Esophagus (tissue), 2 donors: ENCODE measurements at regions not wholly inside any gene's neighbourhood (a gene's known extent, or its start where the extent isn't known, plus 50 kb on each side); places are given as distances from the start of the nearest gene placed in this dataset.
"Not testable (repeated sequence)": the region's sequence is repeated elsewhere in the genome, so short reads cannot be mapped to it uniquely, and the experiment has no call there.

Experiments used
- H3K27ac ChIP-seq, 2 donors: one replicate each; pipeline ENCODE4 v1.5.1; 2013; ENCODE audit warnings: low read depth in 2 of 2, mild to moderate bottlenecking in 2 of 2, inconsistent platforms in 1 of 2, low read length in 1 of 2, moderate library complexity in 1 of 2
- H3K27me3 ChIP-seq, 2 donors: one replicate each; pipeline ENCODE4 v1.6.1; 2013; ENCODE audit warnings: low read length in 2 of 2, control low read depth in 1 of 2, mild to moderate bottlenecking in 1 of 2; ENCODE audit not compliant: insufficient read depth in 2 of 2, control insufficient read depth in 1 of 2
- H3K36me3 ChIP-seq, 2 donors: one replicate each; pipeline ENCODE4 v1.6.1; 2013; ENCODE audit warnings: low read length in 1 of 2; ENCODE audit not compliant: control insufficient read depth in 2 of 2, insufficient read depth in 2 of 2
- H3K4me1 ChIP-seq, 2 donors: one replicate each; pipeline ENCODE4 v1.6.1; 2013; ENCODE audit warnings: low read length in 1 of 2; ENCODE audit not compliant: control insufficient read depth in 2 of 2, insufficient read depth in 2 of 2
- H3K4me3 ChIP-seq, 2 donors: one replicate each; pipeline ENCODE4 v1.5.1; 2013; ENCODE audit warnings: low read length in 2 of 2, mild to moderate bottlenecking in 2 of 2, low read depth in 1 of 2, moderate library complexity in 1 of 2
- H3K9me3 ChIP-seq, 2 donors: one replicate each; pipeline ENCODE4 v1.6.1; 2013; ENCODE audit warnings: mild to moderate bottlenecking in 2 of 2, low read depth in 1 of 2, low read length in 1 of 2, moderate library complexity in 1 of 2; ENCODE audit not compliant: control insufficient read depth in 2 of 2, insufficient read depth in 1 of 2
- WGBS, 2 donors: extraction: QIAGEN DNeasy Blood & Tissue Kit; methylation state at CpG; one replicate each; pipeline ENCODE4 v1.1.7; 2013; 5-methylcytosine and 5-hydroxymethylcytosine counted together
- donor health status: healthy with polysubstance abuse.
- donor health status: Bipolar disorder and iron deficiency.

GRCh38 chr2:175240033-175240432, 58.5 kb upstream of the ATP5MC3 start:
- not testable (repeated sequence) for H3K4me1 ChIP-seq, H3K36me3 ChIP-seq, H3K27me3 ChIP-seq, H3K9me3 ChIP-seq, H3K4me3 ChIP-seq, H3K27ac ChIP-seq
- WGBS, 2 donors, result 92 to 95% methylated on average over 2 of the region's 2 CpGs

GRCh38 chr2:175236930-175237329, 55.4 kb upstream of the ATP5MC3 start:
- H3K9me3 ChIP-seq, result peaks cover 0 to 3% of the 10 kb centered on the region in 2 donors
- H3K27me3 ChIP-seq, result peaks cover 0 to 2% of the 10 kb centered on the region in 2 donors
- no peaks in the 10 kb centered on the region for H3K4me1 ChIP-seq
- WGBS, 2 donors, result 79 to 80% methylated on average over 4 of the region's 4 CpGs
- H3K4me3 ChIP-seq, result no peak overlapping the region
- H3K36me3 ChIP-seq, result no peaks in the 10 kb centered on the region
- no peak overlapping the region for H3K27ac ChIP-seq

GRCh38 chr2:175234650-175235049, 53.1 kb upstream of the ATP5MC3 start:
- Histone ChIP-seq H3K9me3 (peaks cover 0 to 3% of the 10 kb centered on the region in 2 donors), H3K4me1 (no peaks in the 10 kb centered on the region), H3K27me3 (no peaks in the 10 kb centered on the region), H3K4me3 (no peak overlapping the region), H3K36me3 (no peaks in the 10 kb centered on the region), H3K27ac (no peak overlapping the region)
- WGBS, 2 donors, result 84 to 86% methylated on average over 2 of the region's 2 CpGs

DNA sequence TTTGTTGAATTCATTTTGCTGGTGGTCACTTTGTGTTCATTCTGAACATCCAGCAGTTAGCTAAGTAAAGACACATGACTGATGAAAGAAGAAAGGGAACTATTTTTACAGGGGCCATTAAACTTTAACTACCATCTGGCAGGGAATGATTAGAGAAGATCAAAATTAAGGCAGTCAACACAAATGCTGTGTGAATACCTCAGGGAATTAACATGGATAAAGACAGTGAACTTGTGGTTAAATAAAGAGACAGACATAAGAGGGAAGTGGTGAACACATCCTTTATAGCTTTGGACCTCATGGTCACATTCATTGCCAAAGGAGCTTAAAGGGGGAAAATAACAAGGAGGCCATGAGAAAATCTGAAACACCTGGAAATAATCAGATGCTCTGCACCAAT, 52.6 kb upstream of the ATP5MC3 start:
- Histone ChIP-seq H3K4me3 (no peak overlapping the region), H3K27me3 (no peaks in the 10 kb centered on the region), H3K4me1 (no peaks in the 10 kb centered on the region), H3K9me3 (peaks cover 0 to 3% of the 10 kb centered on the region in 2 donors), H3K27ac (no peak overlapping the region), H3K36me3 (no peaks in the 10 kb centered on the region)

DNA sequence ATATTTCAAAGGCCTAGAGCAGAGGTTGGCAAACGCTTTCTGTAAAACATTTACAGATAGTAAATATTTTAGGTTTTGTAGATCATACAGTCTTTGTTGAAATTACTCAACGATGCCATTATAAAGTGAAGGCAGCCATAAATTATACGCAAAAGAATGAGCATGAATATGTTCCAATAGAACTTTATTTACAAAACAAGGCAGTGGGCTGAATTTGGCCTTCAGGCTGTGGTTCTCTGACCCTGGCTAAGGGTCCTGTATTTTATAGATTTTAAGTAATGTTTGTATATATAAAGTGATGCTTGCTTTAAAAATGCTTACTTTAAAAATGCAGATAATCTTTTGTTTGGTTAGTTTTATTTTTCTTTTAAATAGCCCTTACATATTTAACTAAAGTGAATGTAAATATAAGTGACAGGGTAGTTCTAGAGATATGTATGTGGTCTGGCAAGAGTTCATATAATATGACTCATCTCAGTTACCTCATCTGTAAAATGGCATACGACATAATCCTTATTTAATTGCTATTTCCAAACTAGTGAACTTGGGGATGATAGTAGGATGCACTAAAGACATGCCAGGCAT, 51.7 kb upstream of the ATP5MC3 start:
- Histone ChIP-seq H3K9me3 (no peaks in the 10 kb centered on the region), H3K4me3 (no peak overlapping the region), H3K4me1 (no peaks in the 10 kb centered on the region), H3K27me3 (no peaks in the 10 kb centered on the region), H3K27ac (no peak overlapping the region), H3K36me3 (no peaks in the 10 kb centered on the region)
- WGBS, 2 donors, result 37% methylated on average over 4 of the region's 4 CpGs
